ENCODE measurements at regions not wholly inside any gene's neighbourhood (a gene's known extent, or its start where the extent isn't known, plus 50 kb on each side); places are given as distances from the start of the nearest gene placed in this dataset.

DNA sequence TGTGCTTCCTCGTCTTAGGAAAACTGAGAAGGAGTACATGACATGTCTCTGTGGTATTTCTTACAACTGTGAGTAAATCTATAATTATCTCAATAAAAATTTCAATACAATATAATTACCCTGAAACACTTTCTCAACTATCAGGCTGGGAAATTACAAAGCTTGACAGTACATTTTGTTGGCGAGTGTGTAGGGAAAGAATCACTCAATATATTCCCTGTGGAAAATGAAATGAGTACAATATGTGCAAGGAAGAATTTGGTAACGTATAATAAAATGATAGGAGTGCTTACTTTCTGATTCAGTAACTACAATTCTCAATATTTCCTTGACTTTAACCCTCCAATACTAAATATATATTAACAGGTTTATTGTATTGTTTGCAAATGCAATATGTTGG lies 818.2 kb upstream of the CADM2 start:
- H3K36me3 ChIP-seq (ENCODE audit: insufficient read depth, low read length) = no peaks in the 10 kb centered on the region
- no peak overlapping the region for H2AFZ ChIP-seq (ENCODE audit: low read length)
- H3K27ac ChIP-seq (ENCODE audit: low read depth, low read length, poor library complexity, severe bottlenecking) = no peak overlapping the region
- H3K79me2 ChIP-seq (ENCODE audit: insufficient read depth, low read length) = no peaks in the 10 kb centered on the region
- no peaks in the 10 kb centered on the region for H3F3A ChIP-seq (ENCODE audit: insufficient read depth, low read length)
- H3K9me3 ChIP-seq (ENCODE audit: low read length) = no peaks in the 10 kb centered on the region
- no peak for TF ChIP-seq EZH2 (IDR thresholded peaks at IDR 0.05; ENCODE audit: borderline replicate concordance, low read length)
- TF ChIP-seq, protein P1, sequence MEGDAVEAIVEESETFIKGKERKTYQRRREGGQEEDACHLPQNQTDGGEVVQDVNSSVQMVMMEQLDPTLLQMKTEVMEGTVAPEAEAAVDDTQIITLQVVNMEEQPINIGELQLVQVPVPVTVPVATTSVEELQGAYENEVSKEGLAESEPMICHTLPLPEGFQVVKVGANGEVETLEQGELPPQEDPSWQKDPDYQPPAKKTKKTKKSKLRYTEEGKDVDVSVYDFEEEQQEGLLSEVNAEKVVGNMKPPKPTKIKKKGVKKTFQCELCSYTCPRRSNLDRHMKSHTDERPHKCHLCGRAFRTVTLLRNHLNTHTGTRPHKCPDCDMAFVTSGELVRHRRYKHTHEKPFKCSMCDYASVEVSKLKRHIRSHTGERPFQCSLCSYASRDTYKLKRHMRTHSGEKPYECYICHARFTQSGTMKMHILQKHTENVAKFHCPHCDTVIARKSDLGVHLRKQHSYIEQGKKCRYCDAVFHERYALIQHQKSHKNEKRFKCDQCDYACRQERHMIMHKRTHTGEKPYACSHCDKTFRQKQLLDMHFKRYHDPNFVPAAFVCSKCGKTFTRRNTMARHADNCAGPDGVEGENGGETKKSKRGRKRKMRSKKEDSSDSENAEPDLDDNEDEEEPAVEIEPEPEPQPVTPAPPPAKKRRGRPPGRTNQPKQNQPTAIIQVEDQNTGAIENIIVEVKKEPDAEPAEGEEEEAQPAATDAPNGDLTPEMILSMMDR (IDR thresholded peaks at IDR 0.05; ENCODE audit: low read length) = no peak
- H3K4me1 ChIP-seq (ENCODE audit: insufficient read depth, low read length, severe bottlenecking) = no peaks in the 10 kb centered on the region
- H3K4me2 ChIP-seq (ENCODE audit: low read length) = no peak overlapping the region
- H3K9ac ChIP-seq (ENCODE audit: low read length) = no peak overlapping the region
- no peaks in the 10 kb centered on the region for H3K9me2 ChIP-seq (ENCODE audit: low read depth, low read length)
- H3K4me3 ChIP-seq (ENCODE audit: low read depth, low read length, poor library complexity, severe bottlenecking) = no peak overlapping the region
- no peaks in the 10 kb centered on the region for H3K27me3 ChIP-seq (ENCODE audit: insufficient read depth, low read length)
- H4K20me1 ChIP-seq (ENCODE audit: insufficient read depth, low read length) = no peaks in the 10 kb centered on the region

DNA sequence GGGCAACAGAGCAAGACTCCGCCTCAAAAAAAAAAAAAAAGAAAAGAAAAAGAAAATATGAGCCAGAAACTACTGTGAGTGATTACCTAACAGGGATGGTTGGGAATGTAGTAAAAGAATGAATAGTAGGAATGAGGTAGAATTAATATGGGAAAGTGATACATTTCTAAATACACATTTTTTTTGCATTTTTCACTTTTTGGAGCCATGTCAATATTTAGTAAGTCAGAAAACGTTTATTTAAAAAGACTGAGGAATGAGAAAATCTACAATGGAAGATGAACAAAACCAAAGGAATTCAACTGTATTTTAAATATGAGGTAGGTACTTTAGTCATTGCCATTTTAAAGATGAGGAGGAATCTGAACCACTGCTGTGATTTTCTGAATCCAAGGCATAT lies 817.2 kb upstream of the CADM2 start:
- Histone ChIP-seq H3K9me2 (ENCODE audit: low read depth, low read length) (no peaks in the 10 kb centered on the region), H2AFZ (ENCODE audit: low read length) (no peak overlapping the region)

DNA sequence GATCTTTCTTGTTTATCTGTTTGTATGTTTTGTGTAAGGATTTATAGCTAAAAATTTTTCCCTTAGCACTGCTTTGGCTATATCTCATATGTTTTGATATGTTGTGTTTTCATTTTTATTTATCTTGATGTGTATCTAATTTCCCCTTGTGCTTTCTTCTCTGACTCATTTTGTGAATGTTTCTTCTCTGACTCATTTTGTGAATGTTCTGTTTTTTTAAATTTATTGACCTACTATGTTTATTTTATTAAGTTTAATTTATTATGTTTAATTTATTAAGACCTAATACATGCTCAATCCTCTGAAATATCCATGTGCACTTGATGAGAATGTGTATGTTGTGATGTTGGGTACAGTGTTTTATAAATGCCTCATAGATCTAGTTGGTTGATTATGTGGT lies 793.5 kb upstream of the CADM2 start:
- H3K36me3 ChIP-seq (ENCODE audit: insufficient read depth, low read length) = no peaks in the 10 kb centered on the region
- no peaks in the 10 kb centered on the region for H3K9me2 ChIP-seq (ENCODE audit: low read depth, low read length)
- H4K20me1 ChIP-seq (ENCODE audit: insufficient read depth, low read length) = no peaks in the 10 kb centered on the region
- no peak overlapping the region for H3K4me3 ChIP-seq (ENCODE audit: low read depth, low read length, poor library complexity, severe bottlenecking)
- H3K79me2 ChIP-seq (ENCODE audit: insufficient read depth, low read length) = no peaks in the 10 kb centered on the region
- no peaks in the 10 kb centered on the region for H3K27me3 ChIP-seq (ENCODE audit: insufficient read depth, low read length)
- no peak overlapping the region for H3K4me2 ChIP-seq (ENCODE audit: low read length)
- H2AFZ ChIP-seq (ENCODE audit: low read length) = no peak overlapping the region
- H3K27ac ChIP-seq (ENCODE audit: low read depth, low read length, poor library complexity, severe bottlenecking) = no peak overlapping the region
- H3K4me1 ChIP-seq (ENCODE audit: insufficient read depth, low read length, severe bottlenecking) = no peaks in the 10 kb centered on the region
- TF ChIP-seq EZH2 (IDR thresholded peaks at IDR 0.05; ENCODE audit: borderline replicate concordance, low read length) = no peak
- TF ChIP-seq, protein P1 (IDR thresholded peaks at IDR 0.05; ENCODE audit: low read length) = no peak
- no peak overlapping the region for H3K9ac ChIP-seq (ENCODE audit: low read length)
- H3F3A ChIP-seq (ENCODE audit: insufficient read depth, low read length) = no peaks in the 10 kb centered on the region
- 0 out of 2 replicates have a peak, but pooled peaks cover 2% of the 10 kb centered on the region for H3K9me3 ChIP-seq (ENCODE audit: low read length)

More for the DNA sequence above, 817.2 kb upstream of the CADM2 start:
- Histone ChIP-seq H3K27ac (ENCODE audit: low read depth, low read length, poor library complexity, severe bottlenecking) (no peak overlapping the region), H3K9ac (ENCODE audit: low read length) (no peak overlapping the region), H3K36me3 (ENCODE audit: insufficient read depth, low read length) (no peaks in the 10 kb centered on the region), H3K4me2 (ENCODE audit: low read length) (no peak overlapping the region), H3K27me3 (ENCODE audit: insufficient read depth, low read length) (no peaks in the 10 kb centered on the region), H3K4me1 (ENCODE audit: insufficient read depth, low read length, severe bottlenecking) (no peaks in the 10 kb centered on the region), H3K4me3 (ENCODE audit: low read depth, low read length, poor library complexity, severe bottlenecking) (no peak overlapping the region), H4K20me1 (ENCODE audit: insufficient read depth, low read length) (no peaks in the 10 kb centered on the region), H3F3A (ENCODE audit: insufficient read depth, low read length) (no peaks in the 10 kb centered on the region), H3K79me2 (ENCODE audit: insufficient read depth, low read length) (no peaks in the 10 kb centered on the region), H3K9me3 (ENCODE audit: low read length) (no peaks in the 10 kb centered on the region)
- TF ChIP-seq, protein P1 (IDR thresholded peaks at IDR 0.05; ENCODE audit: low read length) = no peak
- no peak for TF ChIP-seq EZH2 (IDR thresholded peaks at IDR 0.05; ENCODE audit: borderline replicate concordance, low read length)

Data from OCI-LY1 (cell line).